Colon (tissue), 2 donors: ENCODE measurements at regions not wholly inside any gene's neighbourhood (a gene's known extent, or its start where the extent isn't known, plus 50 kb on each side); places are given as distances from the start of the nearest gene placed in this dataset.

ENCODE experiments used
- FAIRE-seq: peaks from 2 replicates; lab custom pipeline; 2012; peaks lifted over from hg19 to GRCh38; lab: Jason Lieb, UNC
- donor health status: control.
- donor health status: control.

DNA sequence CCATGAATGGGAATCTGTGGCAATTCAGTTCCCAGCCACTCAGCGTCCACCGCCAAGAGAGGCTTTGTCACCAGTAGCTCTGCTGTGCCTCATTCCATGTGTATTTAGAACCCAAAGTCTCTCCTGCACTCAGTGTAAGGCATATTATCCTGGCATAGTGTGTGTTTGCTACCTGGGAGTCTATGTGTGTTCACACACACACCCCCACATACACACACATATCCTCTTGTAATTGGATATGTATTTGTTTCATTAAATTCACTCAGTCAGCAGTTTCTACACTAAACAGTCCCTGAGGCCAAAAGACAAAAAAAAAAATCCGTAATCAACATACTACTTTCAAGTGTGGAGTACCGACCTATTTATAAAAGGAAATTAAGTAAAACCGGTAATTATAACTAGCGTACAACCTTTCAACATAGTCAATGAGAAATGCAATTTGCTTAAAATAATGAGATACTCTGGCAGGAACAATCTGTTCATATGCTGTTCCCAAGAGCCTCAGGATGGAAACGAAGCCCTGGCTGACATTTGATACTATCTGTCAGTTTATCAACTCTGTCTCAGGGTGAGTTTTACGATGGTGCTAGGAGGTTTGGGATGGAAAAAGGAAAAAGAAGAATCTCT is 425.8 kb upstream of the CELF2 start:
- FAIRE-seq, result no peak

DNA sequence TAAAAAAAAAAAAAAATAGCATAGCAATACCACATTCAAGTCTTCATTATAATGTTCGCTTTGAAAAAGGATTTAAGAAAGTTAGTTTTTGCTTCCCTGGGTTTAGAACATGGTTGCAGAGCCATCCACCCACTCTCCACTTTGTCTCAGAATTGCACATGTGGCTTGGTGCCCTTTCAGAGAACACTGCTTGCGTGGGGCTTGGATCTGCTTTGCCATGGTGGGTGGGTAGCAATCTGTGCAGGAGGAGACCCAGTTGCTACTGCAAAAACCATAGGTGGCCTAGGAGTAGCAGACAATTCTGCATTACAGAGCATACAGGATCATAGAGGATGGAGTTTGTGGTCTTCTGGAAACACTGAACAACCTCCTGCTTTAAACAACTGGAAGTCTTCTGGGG is 421.4 kb upstream of the CELF2 start:
- FAIRE-seq, result no peak

DNA sequence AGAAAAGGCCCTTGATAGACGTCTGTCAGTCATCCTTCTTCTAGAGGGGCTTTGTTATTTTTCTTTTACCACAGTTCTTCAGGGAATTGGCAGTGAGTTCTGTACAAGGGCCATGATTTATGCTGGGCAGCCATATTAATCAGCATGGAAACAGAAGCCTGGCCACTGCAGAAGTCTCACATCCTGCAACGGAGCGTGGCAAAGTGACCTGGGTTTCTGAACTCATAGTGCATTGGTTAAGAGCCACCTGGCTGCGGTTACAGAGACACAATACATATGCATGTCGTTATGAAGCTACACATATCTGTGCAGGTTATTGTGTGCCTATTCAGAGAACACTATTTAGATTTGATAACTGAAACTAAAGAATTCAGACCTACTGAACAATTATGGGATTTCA is 419.4 kb upstream of the CELF2 start:
- FAIRE-seq, result no peak

DNA sequence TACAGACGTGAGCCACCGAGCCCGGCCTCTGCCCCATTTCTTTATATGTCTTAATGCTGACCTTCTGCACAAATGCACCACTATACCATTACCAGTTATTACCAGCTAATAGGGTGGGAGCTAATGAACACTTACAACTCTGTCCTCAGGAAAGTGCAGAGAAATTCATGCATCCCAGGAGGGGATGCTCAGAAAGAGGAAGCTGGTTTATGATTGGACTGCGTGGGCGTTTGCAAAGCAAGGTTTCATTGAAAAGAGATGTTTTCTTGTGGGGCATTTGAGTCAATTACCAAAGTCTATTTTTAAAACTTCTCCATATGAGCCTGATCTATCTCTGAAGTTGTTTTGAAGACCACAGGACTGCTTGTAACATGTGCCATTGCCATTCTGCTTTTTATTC is 417.7 kb upstream of the CELF2 start:
- FAIRE-seq, result no peak

DNA sequence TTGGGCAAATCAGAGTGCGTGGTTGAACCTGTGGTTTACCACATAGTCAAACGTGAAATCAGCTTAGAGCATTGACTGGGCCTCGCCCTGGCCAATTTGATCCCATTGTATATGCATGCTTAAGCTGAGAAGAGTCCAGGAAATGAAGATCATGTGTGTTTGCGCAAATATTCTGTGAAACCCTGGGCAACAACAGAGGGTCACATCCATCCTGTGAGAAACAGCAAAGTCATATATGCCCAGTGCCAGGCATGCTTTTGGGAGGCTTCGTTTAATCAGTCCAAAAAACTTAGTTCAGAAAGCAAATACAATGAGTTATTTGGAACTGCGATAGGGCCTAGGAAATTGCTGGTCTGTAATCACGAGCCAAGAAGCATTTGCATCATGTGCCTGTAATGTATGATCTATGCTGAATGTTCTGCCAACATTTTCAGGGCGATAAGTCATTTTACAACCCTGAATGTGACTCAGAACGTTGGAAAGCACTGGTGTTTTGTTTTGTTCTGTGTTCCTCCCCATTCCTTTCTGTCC is 412.1 kb upstream of the CELF2 start:
- no peak for FAIRE-seq

DNA sequence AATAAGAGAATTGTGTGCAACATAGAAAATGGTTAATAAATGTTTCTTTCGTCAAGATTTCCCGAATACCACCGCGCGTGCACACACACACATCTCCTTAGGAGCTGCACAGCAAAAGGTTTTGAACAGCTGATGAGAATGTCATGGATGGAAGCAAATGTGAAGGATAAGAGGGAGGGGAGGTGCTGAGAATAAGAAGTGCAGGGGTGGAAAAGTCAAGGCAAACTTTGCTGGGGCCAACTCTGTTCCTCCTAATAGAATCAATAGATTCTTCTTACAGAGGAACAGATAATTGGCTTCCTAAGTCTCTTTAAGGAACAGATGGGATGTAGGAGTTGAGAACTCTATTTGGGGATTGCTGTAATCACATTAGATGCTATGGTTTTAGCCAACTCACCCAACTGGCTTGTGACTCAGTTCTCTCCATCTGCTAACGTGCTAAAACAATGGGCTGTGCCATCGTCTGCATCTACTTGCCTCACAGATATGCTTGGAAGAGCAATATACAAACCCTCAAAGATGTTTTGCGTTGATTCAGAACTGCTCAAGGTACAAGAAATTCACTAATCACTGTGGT is 408.2 kb upstream of the CELF2 start:
- no peak for FAIRE-seq

DNA sequence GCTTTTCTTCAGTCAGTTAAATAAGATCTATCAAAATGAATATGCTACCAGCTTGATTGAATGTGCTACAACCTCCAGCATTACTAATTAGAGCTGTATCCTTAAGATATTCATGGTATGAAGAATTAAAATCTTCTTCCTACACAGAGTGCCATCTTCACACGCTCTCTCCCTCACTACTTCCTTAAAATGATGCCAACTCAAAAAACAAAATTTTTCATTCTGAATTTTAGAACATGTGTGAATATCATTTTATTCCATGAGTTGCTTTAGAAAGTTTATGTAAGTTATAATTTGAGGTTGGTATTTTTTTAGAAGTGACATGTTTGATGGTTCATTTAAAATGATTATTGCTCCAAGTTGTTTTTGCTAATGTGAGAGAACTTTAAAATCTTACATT is 407.5 kb upstream of the CELF2 start:
- no peak for FAIRE-seq

DNA sequence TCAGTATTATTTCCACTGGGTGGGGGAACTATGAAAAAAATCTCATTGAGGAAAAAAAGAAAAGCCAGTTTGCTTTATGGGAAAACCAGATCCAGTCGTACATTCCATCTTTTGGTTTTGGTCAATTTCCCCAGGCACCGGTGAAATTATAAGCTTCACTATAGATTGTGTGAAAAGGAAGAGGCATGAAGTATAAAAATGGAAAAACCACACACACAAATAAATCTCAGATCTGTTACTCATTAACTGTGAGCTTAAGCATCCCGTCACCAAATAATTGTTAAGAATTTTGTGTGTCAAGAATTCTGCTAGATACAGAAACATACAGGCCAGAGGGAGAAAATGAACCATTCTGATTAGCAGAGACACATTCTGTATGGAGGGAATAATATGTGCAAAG is 405.5 kb upstream of the CELF2 start:
- no peak for FAIRE-seq

DNA sequence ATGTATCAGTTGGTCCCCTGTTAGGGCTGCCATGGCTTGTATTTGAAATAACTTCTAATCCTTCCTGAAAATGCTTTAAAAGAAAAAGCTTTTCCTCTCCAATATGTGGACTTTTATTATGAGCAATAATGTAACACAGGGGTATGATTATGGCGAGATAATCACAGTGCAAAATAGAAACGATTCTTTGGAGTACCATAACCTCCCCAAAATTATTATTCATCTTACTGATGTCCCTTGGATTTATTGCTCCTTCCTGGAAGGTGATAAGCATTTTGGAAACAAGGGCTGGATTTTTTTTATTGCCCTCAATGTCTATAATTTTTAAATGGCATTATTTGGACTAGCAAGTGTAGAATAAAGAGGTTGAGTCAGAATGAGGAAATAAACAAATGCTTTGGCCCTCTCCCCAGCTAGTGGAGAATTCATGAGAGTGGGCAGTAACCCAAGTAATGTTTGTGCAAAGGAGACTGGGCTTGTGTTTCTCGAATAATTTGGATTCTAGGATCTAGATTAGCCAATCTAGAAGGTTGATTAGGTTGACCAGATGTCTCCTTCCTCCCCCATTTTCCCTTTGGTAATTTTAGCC is 403.9 kb upstream of the CELF2 start:
- FAIRE-seq, result no peak

DNA sequence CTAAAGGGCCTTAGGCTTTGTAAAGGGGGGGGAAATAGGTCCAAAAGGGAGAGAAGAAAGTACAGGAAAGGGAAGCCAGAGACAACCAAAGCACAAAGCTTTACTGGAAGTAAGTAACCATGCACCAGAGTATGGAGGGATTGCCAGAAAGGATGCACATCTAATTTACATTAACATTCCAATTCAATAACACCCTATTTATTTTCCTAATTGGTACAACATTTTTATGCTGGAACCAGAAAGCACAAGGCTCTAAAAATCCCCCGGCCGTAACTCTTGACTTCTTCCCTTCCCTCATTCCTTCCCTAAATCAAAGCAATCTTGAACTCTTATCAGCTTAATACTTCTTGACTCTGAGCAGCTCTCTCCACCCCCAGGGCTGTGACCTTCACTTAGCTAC is 400.0 kb upstream of the CELF2 start:
- FAIRE-seq, result no peak

DNA sequence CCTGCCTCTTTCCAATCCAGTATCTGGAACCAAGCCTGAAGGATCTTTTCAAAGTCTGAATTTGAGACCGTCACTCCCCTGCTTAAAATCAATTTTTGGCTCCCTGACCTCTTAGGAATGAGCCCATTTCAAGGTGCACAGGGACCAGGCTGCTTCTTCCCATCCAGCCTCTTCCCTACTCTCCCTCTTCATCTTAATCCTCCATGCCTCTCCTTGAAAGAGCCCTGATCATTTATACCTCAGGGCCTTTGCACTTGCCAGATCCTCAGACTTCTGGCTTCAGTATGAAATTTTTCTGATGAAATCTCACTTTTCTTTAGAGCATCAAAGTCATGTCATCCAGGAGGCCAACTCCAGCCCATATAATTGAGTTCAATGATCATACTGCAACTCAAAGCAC is 399.5 kb upstream of the CELF2 start:
- FAIRE-seq, result no peak

DNA sequence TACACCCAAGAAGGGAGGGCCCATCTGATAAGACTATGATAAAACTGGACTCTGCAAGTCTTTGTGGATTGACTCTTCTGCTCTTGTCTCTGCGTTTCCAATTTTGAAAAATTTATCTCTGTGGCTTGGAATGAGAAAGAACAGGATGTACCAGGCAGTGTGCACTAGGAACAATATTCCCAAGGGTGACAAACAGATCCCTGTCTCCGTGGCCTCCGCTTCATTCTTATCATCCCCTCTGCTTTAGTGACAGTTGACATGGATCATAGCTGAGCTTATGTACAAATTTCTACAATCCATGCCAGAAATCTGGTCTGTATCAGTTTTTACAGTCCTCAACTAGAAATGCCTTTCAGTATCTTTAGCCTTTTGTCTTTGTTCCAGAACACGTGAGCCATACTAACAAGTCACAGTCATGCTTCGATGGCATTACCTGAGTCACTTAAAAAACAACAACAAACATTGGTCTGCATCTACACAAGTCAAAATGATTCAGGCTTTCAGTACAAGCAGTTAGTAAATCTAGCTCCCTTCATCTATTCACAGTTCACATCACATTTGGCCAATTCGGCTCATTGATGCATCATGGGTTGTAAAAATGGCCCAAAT is 393.6 kb upstream of the CELF2 start:
- no peak for FAIRE-seq

DNA sequence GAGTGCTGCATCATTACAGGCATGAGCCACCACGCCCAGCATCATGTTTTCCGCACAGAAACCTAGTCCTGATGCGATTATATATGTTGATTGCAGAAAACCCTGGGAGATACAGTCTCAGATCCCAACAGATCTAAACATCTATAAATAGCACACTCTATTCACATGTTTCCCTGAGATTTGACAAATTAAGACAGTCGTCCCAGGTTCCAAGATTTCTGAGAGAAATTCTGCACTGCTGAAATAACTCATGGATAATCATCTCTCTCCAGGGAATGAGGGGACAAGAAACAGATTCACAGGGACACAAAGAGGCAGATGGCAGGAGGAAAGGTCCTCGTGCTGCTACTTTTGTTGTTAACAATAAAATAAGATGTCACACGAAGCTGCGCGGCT is 393.1 kb upstream of the CELF2 start:
- FAIRE-seq, result no peak

DNA sequence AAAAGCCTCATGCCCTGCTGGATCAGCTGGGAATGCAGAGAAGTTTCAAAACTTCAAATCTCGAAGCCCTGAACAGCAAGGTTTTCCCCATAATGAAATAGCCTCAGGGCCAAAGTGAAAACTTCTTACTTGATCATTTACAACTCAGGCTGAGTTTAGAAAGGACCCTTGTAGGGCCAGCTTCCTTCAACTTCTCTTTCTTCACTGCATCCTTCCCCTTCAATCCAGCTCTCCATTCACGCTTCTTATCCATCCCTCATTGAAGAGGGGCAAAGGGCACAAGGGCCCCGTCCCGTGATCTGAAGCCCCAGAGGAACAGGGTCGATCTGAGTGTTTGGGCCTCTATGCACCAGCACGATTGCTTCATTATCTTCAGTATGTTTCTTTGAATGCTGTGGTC is 392.2 kb upstream of the CELF2 start:
- no peak for FAIRE-seq

DNA sequence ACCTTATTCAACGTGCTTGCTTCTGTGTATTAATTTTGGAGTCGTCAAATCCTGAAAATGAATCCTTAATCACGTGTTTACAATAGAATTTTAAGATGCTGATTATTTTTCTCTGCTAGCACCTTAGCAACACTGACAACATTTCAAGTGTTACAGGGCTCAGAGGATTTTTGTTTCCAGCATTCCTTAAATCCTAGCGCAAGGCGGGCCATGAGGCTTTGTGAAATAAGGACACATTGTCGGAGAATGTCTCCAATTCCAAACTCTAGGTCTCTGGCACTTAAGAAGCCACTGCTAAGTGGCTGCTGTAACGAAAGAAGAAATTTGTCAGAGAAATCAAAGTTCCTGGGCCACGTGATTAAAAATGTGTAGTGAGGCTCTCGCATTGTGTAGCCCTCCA is 390.9 kb upstream of the CELF2 start:
- no peak for FAIRE-seq

DNA sequence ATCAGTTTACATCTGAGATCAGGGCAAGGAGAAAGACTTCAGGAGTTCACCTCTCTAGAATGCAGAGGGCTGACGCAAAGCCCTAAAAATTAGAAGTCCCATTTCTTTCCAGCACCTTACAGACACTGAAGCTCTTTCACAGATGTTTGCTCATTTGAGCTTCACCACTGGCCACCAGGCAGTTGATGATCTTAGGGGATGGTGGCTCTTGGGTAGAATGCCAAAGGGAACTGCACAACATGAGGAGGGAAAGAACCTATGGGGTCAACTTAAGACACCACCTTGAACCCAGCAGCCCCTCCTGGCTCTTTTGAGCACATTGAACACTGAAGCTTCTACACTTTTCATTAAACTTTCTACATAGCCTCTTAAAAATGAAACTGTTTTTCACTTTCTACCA is 390.3 kb upstream of the CELF2 start:
- FAIRE-seq, result no peak

DNA sequence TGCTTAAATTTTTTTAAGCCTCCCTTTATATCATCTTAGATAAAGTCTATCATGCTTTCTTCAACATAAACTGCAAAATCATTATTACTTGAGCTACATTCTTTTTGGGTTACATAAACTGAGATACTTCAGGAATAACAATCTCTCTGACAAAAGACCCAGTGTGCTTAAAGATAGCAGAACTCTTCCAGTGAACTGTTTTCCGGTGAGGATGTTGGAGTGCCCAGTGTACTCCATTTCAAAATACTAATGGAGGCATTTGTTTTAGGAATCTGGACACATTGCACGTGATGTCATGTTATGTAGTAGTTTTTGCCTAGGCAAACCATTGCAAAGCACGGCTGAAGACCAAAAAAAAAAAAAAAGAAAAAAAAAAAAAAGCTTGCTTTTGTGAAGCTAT is 388.2 kb upstream of the CELF2 start:
- FAIRE-seq, result no peak

DNA sequence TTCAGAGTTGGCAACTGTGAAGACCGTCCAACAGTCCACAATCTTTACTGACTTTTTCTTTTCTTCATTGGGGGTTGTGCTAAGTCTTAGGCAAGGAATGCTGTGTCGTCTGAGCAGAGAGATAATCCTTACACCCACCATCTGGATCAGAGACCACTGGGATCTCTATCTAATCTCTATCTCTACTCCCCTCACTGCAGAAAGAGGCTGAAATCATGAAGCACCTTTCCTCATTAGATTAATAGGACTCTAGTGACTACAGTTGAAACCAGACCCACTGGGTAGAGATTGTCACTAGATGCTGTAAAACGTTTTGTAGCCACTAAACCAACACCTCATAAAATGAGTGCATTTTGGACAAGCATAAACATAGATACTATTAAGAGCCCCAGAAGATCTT is 387.4 kb upstream of the CELF2 start:
- FAIRE-seq, result no peak

DNA sequence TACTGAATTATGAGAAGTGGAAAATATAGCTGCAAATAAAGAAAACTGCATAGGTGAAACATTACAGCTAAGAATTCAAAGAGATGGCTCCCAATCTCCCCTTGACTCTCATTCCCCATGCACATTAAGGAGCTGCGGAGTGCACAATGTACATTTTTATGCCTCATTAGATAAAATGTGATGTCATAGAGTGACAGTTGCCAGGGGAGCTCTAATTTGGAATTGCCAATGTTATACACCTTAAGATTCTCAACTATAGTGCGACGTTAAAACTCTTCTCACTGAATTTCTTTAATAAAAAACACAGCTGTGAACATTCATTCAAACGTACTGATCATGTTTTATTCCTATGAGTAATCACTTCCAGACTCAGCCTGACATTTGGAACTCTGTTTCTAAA is 386.9 kb upstream of the CELF2 start:
- FAIRE-seq, result no peak

DNA sequence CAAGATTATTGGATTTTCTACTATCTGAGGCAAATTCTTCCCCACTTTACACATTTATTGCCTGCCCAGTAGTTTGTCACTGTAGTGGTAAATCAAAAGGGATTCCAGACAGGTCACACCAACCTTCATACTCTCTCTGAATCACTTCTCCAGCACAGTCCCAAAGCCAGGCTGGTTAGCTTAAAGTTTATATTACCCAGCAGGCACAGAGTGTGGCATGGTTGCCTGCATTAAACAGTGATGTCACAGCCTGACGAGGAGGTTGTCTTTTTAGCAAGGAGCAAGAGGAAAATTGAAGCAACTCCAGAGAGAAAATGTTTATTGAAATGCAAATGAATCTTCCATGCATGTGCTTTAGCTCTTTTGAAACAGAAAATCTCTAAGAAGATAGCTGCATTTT is 375.5 kb upstream of the CELF2 start:
- FAIRE-seq, result no peak

DNA sequence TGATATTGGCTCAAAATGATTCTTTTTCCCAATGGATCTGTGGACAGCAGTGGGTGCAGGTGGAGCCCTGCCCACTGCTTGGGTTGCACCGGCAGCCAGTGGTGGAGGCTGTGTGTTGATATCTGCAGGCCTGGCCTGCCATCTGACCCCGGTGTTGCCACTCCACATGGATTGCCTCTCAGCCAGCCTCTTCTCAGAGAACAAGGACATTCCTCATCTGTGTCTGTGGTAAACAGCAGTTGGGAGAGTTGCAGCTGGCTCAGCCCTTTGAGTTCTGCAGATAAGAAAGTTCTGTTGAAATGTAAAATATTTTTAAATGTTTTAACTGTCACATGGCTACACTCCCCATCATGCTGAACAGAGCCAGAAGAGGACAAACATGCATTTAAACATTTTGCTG is 374.9 kb upstream of the CELF2 start:
- no peak for FAIRE-seq

DNA sequence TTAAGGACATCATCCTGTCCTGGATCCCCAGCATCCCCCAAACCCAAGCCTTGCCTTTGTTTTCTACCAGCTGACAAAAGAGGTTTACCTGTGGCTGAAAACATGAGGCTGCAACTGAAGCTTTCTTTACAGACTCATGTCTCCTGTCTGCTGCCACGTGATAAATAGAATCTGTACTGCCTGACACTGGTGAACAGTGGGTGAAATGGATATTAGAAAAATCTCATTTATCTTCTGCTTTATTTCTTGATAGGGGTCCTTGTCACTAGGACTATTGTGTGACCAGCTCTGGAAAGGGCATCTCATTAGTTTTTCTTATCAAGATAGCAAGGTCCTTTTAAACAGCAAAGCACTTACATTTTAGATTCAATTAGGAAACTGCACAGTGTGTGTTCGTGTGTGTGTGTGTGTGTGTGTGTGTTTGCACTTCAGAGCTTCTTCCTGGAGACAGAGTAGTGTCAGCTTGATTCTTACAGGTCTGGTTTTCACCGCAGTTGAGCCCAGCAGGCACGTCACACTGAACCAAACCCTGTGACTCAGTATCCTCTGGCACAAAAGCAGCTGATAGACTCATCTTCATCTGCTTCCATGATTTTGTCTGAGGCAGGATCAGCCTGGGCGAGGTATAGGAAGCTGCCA is 373.5 kb upstream of the CELF2 start:
- FAIRE-seq, result no peak
